HG03103 (cell line): ENCODE measurements at regions not wholly inside any gene's neighbourhood (a gene's known extent, or its start where the extent isn't known, plus 50 kb on each side); places are given as distances from the start of the nearest gene placed in this dataset.

ENCODE experiments used
- ATAC-seq: cut with Tn5 transposase; IDR thresholded peaks from one replicate; pipeline ENCODE4 v1.9.1; 2021; ENCODE audit warnings: low read depth; ENCODE audit not compliant: unreplicated experiment

GRCh38 chr9:106717686-106718085, 145.3 kb upstream of the ZNF462 start:
- no peak for ATAC-seq

DNA sequence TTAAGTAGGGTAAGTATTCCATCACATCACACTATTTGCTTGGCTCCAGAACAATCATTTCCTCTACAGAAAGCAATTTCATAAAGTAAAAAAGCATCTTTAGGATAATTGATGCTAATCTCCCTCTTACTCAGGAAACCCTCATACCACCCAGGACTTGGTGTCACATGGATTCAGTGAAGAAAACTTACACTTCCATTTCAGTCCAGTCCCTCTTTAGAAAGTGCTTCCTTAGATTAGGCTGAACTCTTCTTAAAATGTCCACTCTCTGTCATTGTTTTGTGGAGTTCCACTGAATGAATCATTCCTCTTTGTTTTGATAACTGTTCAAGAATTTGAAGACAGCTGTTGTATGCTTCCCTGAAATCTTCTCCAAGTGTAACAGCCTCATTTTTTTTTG, 144.0 kb upstream of the ZNF462 start:
- no peak for ATAC-seq

GRCh38 chr9:106722051-106722753, 140.8 kb upstream of the ZNF462 start:
- ATAC-seq = no peak

GRCh38 chr9:106723926-106724325, 139.0 kb upstream of the ZNF462 start:
- no peak for ATAC-seq

- no peak for ATAC-seq
Observed at GRCh38 chr9:106724566-106724965, 138.4 kb upstream of the ZNF462 start.

DNA sequence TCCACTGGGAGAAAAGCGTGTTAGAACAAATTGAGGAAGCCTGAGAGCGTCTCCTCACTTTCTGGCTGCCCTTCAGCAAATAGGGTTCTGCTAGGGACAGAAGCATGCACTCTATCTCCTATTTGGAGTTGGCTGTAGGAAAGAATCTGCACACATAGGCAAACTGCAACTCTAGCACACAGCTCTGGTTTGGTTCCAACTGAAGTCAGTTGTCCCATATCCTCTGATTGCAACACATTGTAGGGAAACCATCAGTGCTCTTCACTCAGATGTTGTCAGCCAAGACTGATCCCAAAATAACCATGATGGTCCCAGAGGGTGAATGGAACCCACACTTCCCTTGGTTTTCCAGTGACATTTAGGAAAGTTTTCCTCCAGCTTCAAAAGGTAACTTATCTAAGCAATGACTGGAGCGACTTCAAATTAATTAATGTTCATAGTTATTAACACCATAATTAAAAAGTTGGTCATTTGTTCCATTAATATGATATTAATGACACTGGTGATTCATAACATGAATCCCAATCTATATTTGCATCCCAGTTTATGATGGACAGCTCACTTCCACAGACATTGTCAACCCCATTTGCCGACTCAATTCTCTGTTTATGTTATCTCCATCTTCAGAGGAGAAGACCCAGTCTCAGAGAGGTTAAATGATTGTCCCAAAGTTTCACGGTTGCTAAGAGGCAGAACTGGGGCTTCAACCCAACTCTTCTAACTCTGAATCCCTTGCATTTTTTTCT, 136.7 kb upstream of the ZNF462 start:
- no peak for ATAC-seq

DNA sequence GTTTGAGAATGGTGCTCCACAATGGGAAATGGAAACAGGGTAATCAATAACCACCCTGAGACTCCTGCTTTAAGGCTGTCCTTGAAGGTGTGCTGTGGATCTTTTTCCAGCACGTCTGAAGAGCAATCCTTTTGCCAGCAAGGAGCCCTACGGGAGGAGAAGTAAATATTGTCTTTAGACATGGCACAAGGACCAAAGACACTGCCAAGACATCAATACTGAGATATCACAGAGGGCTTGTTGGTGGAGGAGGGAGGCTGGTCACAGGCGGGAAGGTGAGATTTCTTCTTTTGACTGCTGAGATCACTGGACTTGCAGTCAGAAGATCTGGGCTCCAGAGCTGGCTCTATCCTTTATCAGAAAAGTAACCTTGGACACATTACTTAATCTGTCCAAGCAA, 135.0 kb upstream of the ZNF462 start:
- no peak for ATAC-seq

- no peak for ATAC-seq
Observed at GRCh38 chr9:106728860-106729259, 134.1 kb upstream of the ZNF462 start.

- no peak for ATAC-seq
Observed at GRCh38 chr9:106731910-106732309, 131.1 kb upstream of the ZNF462 start.

GRCh38 chr9:106733828-106734380, 129.1 kb upstream of the ZNF462 start:
- no peak for ATAC-seq

DNA sequence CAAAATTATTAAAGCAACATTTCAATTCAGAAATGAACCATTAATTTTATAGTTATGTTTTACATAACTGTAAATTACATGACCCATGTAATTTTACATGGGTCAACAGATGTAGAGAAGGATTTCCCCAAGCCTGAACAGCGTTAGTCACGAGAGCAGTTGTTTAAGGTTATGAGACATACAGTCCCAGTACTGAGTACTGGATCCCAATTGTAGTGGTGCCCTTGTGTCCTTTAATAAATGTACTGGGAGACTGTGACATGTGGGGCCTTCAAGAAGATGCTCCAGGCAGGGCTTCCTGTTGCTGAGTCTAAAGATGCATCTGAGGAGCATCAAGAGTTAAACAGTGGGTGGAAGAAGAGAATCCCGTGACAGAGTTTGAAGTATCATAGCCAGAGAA, 125.5 kb upstream of the ZNF462 start:
- ATAC-seq = no peak

- no peak for ATAC-seq
Observed at GRCh38 chr9:106738109-106738508, 124.9 kb upstream of the ZNF462 start.

GRCh38 chr9:106745457-106745856, 117.5 kb upstream of the ZNF462 start:
- ATAC-seq = no peak

DNA sequence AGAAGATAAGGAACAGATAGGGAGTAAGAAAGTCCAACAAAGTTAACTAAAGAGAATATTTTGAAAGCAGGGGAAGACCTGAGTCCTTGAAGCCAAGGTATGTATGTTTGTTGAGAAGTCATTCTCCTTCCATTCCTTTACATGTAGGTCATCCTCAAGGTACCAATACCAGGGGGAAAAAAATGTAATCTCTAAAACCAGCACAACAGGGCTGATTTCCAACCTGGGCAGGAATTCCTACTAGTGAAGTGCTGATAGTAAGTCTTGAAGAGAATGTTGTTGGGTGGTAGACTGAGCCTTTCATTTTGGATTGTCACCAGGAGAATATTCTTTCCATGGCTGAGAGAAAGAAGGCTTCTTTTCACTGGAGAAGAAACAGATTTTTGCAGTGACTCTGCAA, 117.1 kb upstream of the ZNF462 start:
- ATAC-seq = no peak

- ATAC-seq = no peak
Observed at GRCh38 chr9:106751681-106752080, 111.3 kb upstream of the ZNF462 start.

- no peak for ATAC-seq
Observed at GRCh38 chr9:106752581-106752980, 110.4 kb upstream of the ZNF462 start.

- peak; percentile 95 for ATAC-seq
Observed at GRCh38 chr9:106753155-106753671, 109.8 kb upstream of the ZNF462 start.

GRCh38 chr9:106755736-106756135, 107.2 kb upstream of the ZNF462 start:
- no peak for ATAC-seq

GRCh38 chr9:106757514-106757913, 105.5 kb upstream of the ZNF462 start:
- ATAC-seq = no peak

DNA sequence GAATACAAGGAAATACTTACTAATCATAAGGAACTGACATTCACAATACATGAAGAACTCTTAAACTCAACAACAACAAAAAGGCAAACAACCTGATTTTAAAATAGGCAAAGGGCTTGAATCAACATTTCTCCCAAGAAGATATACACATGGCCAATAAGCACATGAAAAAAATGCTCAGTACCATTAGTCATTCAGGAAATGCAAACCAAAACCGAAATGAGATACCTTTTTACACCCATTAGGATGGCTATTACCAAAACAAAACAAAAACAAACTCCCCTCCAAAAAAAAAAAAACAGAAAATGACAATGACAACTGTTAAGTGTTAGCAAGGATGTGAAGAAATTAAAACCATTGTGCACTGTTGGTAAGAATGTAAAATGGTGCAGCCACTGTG, 104.1 kb upstream of the ZNF462 start:
- no peak for ATAC-seq

- no peak for ATAC-seq
Observed at GRCh38 chr9:106761493-106761892, 101.5 kb upstream of the ZNF462 start.

- ATAC-seq = no peak
Observed at GRCh38 chr9:106766616-106767015, 96.3 kb upstream of the ZNF462 start.
